RPMI8226 (cell line): ENCODE measurements at regions not wholly inside any gene's neighbourhood (a gene's known extent, or its start where the extent isn't known, plus 50 kb on each side); places are given as distances from the start of the nearest gene placed in this dataset.
"Not testable (repeated sequence)": the region's sequence is repeated elsewhere in the genome, so short reads cannot be mapped to it uniquely, and the experiment has no call there.

ENCODE experiments used
- DNase-seq: peaks from one replicate; pipeline ENCODE4 v3.0.0-alpha.2; 2015

- DNase-seq: no peak
Measured at GRCh38 chr1:221488550-221488949, 253.3 kb downstream of the DUSP10 start.

- DNase-seq: no peak
Measured at GRCh38 chr1:221494670-221495069, 247.2 kb downstream of the DUSP10 start.

- DNase-seq: no peak
Measured at GRCh38 chr1:221497046-221497445, 244.8 kb downstream of the DUSP10 start.

GRCh38 chr1:221503268-221503667 lies 238.6 kb downstream of the DUSP10 start:
- DNase-seq: no peak

DNA sequence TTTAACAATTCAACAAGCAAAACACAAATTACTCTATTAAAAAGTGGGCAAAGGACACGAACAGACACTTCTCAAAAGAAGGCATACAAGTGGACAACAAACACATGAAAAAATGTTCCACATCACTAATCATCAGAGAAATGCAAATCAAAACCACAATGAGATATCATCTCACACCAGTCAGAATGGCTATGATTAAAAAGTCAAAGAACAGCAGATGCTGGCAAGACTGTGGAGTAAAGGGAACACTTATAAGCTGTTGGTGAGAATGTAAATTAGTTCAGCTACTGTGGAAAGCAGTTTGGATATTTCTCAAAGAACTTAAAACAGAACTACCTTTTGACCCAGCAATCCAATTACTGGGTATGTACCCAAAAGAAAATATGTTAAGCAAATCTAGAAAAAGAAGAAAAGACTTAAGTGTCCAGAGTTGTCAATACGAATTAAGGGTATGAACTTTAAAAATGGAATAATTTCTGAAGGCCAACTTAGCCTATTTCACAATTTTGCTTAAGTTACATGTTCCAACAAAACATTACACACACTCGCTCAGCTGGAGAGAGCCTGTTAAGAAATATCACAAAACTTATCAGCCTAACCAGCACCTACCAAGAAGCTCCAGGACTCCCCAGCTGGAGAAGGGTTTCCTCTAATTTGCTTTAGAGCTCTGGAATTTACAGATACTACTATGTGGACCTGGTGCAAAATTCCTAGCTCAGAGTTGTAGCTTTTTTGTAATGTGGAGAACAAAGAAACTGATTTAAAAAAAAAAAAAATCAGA lies 232.1 kb downstream of the DUSP10 start:
- DNase-seq: no peak

- DNase-seq: no peak
Measured at GRCh38 chr1:221510793-221511503, 230.9 kb downstream of the DUSP10 start.

GRCh38 chr1:221511797-221512196 lies 230.1 kb downstream of the DUSP10 start:
- DNase-seq: no peak

DNA sequence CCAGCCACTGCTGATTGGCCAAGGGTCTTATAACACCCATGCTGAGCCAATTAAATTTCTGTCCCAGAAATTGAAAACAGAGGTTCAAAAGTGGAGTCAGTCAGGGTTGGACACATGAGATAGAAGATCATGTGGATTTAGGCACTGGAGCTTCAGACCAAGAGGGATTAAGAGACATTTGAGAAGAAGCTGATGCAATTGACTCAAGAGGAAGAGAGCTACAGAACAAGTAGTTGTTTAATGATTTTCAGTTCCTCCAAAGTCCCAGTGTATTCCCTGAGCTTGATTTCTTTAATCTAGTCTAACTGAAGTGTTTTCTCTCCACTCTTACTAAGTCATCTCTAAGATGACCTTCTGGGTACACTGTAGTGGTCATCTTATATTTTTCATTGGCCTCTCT lies 227.1 kb downstream of the DUSP10 start:
- DNase-seq: no peak

- DNase-seq: no peak
Measured at GRCh38 chr1:221515496-221515895, 226.4 kb downstream of the DUSP10 start.

DNA sequence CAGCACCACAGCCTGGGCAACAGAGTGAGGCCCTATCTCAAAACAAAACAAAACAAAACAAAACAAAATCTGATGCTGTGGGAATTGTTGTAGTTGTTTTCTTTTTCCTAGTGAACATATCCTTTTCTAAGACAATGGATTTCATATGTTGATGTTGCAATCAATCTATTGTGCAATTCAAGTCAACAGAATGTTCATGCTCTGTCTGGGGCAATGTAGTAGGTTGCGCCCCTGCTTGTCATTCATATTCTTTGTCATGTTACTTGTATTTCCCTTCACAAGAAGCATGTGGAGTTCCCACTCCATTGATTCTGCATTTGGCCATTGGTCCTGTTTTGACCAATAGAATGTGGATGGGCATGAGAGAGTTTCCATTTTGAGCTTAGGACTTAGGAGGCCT lies 223.9 kb downstream of the DUSP10 start:
- no peak for DNase-seq

- DNase-seq: no peak
Measured at GRCh38 chr1:221520250-221520649, 221.6 kb downstream of the DUSP10 start.

DNA sequence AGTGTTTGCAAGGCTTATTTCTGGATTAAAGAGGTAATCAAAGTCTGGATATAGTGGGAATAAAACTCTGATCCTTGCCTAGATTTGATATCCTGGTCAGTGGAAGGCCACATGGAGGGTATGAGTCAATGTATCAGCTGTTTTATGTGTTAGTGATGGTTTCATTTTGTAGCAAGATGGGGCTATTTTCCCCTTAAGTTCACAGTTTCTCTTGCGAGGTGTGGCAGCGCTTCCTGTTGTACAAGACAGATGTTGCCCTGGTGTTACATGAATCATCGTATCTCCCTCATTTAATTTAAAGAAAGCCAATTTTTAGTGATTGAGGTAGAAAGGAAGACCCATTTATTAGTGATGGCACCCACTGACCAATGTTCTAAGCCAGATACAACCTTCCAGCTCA lies 220.2 kb downstream of the DUSP10 start:
- DNase-seq: no peak

- DNase-seq: no peak
Measured at GRCh38 chr1:221522529-221522940, 219.4 kb downstream of the DUSP10 start.

DNA sequence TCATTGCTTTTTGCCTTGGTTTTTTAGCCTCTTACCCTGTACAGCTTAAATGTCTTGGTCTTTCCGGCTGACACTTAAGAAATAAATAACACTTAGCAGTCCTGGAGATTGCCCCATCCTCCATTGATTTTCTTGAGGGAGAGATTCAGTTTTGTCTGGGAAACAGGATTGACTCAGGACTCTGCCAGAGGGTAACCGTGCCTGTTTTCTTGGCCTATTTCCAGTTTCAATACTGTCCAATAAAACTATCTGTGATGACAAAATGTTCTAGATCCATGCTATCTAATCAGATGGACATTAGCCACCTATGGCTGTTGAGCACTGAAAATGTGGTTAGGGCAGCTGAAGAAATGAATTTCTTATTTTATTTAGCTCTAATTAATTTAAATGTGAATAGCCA lies 216.1 kb downstream of the DUSP10 start:
- DNase-seq: no peak

- no peak for DNase-seq
Measured at GRCh38 chr1:221527302-221527701, 214.6 kb downstream of the DUSP10 start.

DNA sequence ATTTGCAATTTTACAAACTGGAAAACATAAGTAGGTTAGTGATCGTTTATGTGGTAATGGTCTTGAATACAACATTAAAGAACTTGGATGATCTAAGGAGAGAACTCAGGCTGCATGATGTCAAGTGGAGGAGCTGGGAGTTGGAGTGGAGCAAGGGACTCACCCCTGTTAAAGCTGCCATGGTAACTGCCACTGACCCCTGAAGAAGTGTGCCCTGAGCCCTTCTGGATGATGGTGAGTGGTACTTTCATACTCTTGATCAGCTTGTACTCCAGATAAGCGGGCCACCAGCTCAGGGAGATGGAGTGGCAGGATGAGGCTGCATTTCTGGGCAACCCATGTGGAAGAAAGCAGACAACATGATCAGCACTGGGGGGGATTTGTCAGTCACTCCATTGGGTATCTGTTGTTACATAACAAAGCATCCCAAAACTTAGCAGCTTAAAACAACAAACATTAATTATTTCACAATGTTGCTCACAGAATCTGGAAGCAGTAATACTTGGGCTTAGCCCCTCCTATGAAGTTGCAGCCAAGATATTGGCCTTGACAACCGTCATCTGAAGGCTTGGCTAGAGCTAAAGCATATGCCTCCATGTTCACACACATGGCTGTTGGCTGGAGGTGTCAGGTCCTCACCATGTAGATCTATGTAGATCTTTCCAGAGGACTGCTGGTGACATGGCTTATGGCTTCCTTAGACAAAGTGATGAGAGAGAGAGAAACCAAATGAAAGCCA lies 213.8 kb downstream of the DUSP10 start:
- no peak for DNase-seq

DNA sequence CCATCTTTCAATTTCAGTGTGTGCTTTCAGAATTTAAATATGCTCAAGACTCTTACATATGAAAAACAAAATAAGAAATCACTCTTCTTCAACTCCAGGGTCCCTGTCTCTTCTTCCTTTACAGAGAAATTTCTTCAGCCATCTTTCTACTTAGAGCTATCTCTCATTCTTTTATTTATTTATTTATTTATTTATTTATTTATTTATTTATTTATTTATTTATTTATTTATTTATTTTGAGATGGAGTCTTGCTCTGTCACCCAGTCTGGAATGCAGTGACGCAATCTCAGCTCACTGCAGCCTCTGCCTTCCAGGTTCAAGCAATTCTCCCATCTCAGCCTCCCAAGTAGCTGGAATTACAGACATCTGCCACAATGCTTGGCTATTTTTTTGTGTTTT lies 211.7 kb downstream of the DUSP10 start:
- not testable (repeated sequence) for DNase-seq

DNA sequence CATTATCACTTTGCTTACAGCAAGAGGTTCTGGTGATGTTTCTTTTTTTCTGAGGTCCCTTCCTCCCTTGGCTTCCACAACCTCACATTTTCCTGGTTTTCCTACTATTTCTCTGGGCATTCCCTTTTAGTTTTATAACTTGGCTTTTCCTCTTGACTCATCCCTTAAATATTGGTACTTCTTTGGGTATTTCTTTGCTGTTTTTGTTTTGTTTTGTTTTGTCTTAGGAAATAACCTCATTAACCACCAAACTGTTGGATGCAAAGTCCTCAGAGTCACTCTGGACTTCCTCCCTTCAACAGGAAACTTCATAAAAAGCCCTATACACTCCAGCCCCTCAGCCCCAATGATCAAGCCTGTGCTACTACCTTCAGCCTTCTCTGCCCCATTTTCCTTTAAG lies 211.1 kb downstream of the DUSP10 start:
- DNase-seq: no peak

DNA sequence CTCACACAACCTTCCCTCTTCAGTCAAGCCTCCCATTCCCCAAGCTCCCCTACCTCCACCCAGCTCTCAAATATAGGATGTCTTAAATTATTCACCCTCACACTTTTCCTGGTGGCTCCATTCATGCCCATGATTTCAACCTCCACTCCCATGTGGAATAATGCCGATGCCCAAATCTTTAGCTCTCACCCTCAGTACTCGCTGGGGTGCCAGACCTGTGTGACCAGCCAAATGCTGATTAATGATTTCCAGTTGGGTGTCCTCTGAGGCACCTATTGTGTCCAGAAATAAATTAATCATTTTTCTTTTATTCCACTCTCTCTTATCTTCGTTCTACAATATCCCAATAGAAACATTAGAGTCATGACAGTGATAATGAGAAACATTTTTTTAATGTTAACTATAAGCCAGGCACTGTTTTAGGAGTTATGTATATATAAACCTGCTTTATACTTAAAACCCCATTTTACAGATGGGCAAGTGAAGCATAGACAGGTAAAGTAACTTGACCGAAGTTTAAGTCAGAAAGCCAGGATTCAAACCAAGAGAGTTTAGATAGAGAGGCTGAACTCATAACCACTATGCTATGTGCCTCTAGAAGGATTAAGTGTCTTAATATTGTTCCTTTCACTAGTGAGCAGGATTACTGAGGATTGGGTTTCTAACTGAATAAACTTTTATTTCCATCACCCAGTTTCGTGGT lies 209.7 kb downstream of the DUSP10 start:
- DNase-seq: no peak

GRCh38 chr1:221541296-221541695 lies 200.6 kb downstream of the DUSP10 start:
- DNase-seq: no peak

DNA sequence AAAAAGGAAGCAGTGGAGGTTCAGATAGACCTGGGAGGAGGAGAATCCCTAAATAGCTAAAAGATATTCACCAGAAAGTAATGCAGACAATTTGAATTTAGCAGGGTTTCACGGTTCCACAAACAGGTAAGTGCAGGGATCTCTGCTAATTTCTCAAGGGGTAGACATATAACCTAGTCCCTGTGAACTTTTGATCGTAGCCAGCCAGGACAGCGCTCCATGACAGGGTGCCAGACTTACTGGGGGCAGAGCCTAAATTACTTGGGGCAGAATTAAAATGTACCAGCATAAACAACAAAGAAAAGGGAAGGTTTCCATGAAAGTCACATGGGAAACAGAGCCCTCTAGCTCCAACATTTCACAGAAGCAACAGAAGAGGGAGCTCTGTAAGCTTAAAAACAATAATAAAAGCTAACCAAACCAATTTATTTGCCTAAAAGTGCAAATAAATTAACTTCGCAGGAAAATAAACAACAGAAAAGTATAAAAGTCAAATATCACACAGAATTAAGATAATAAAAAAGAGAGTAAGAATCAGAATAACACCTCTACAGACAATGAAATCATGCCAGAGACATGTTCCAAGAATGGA lies 198.3 kb downstream of the DUSP10 start:
- DNase-seq: no peak

DNA sequence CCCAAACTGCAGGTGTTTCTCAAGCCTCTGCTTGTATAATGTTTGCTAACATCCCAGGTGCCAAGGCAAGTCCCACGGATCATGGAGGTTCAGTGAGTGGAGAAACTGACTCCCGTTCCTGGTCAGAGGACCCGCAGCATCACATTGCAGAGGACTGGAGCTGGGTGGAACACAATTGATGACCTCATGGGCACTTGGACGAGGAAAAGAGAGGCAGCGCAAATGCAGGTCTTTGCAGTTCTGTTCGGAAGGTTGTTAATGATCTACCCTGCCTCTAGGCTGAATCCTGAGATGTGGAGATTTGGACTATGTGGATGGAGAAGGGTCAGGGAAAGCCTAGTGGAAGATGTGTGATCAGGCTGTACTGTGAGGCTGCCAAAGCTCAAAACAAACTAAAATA lies 192.9 kb downstream of the DUSP10 start:
- no peak for DNase-seq

GRCh38 chr1:221549815-221550214 lies 192.1 kb downstream of the DUSP10 start:
- no peak for DNase-seq
